Chondrocyte (in vitro differentiated cells): ENCODE measurements at regions not wholly inside any gene's neighbourhood (a gene's known extent, or its start where the extent isn't known, plus 50 kb on each side); places are given as distances from the start of the nearest gene placed in this dataset.

Experiments
- DNase-seq: peaks from one replicate; pipeline ENCODE4 v3.0.0; 2021; ENCODE audit warnings: mixed read lengths, low spot score
- H3K27ac Mint-ChIP-seq: one replicate; pipeline ENCODE4 v1.8.0; 2021; ENCODE audit warnings: mild to moderate bottlenecking, moderate library complexity, mixed read lengths; ENCODE audit not compliant: unreplicated experiment
- H3K27me3 Mint-ChIP-seq: 2 replicates; pipeline ENCODE4 v1.8.0; 2021; ENCODE audit warnings: low read depth, mixed read lengths
- H3K36me3 Mint-ChIP-seq: 2 replicates; pipeline ENCODE4 v1.8.0; 2021; ENCODE audit warnings: low read depth, mixed read lengths
- H3K4me1 Mint-ChIP-seq: 2 replicates; pipeline ENCODE4 v1.8.0; 2021; ENCODE audit warnings: low read depth, mild to moderate bottlenecking, mixed read lengths
- H3K4me3 Mint-ChIP-seq: one replicate; pipeline ENCODE4 v1.8.0; 2021; ENCODE audit warnings: mild to moderate bottlenecking, moderate library complexity, mixed read lengths; ENCODE audit not compliant: unreplicated experiment
- H3K9me3 Mint-ChIP-seq: 2 replicates; pipeline ENCODE4 v1.8.0; 2021; ENCODE audit warnings: low read depth, mixed read lengths
- CTCF ChIP-seq: fragments of 200-600 bp; sonication (generic); IDR thresholded peaks from 2 replicates; pipeline ENCODE4 v1.5.0; 2021; ENCODE audit warnings: antibody characterized with exemption, mild to moderate bottlenecking, moderate library complexity

GRCh38 chr10:129093641-129094040, 373.4 kb upstream of the MGMT start:
- peaks cover 5% of the 10 kb centered on the region for H3K27me3 Mint-ChIP-seq
- no peak overlapping the region for H3K4me3 Mint-ChIP-seq
- no peaks in the 10 kb centered on the region for H3K9me3 Mint-ChIP-seq
- no peak for TF ChIP-seq CTCF
- no peak for DNase-seq
- H3K36me3 Mint-ChIP-seq, result no peaks in the 10 kb centered on the region
- peaks cover 35% of the 10 kb centered on the region for H3K4me1 Mint-ChIP-seq
- H3K27ac Mint-ChIP-seq, result no peak overlapping the region

GRCh38 chr10:129094233-129094632, 372.8 kb upstream of the MGMT start:
- TF ChIP-seq CTCF, result no peak
- H3K27ac Mint-ChIP-seq, result no peak overlapping the region
- no peaks in the 10 kb centered on the region for H3K36me3 Mint-ChIP-seq
- peaks cover 35% of the 10 kb centered on the region for H3K4me1 Mint-ChIP-seq
- no peaks in the 10 kb centered on the region for H3K9me3 Mint-ChIP-seq
- H3K4me3 Mint-ChIP-seq, result no peak overlapping the region
- peaks cover 5% of the 10 kb centered on the region for H3K27me3 Mint-ChIP-seq
- no peak for DNase-seq

GRCh38 chr10:129094861-129095260, 372.2 kb upstream of the MGMT start:
- Mint-ChIP-seq H3K36me3 (no peaks in the 10 kb centered on the region), H3K4me1 (peaks cover 35% of the 10 kb centered on the region), H3K4me3 (no peak overlapping the region), H3K27me3 (peaks cover 5% of the 10 kb centered on the region), H3K9me3 (no peaks in the 10 kb centered on the region), H3K27ac (no peak overlapping the region)
- DNase-seq, result no peak
- no peak for TF ChIP-seq CTCF

- Mint-ChIP-seq H3K9me3 (no peaks in the 10 kb centered on the region), H3K4me1 (peaks cover 35% of the 10 kb centered on the region), H3K27ac (peak overlapping the region; percentile 93), H3K27me3 (peaks cover 8% of the 10 kb centered on the region), H3K4me3 (no peak overlapping the region), H3K36me3 (no peaks in the 10 kb centered on the region)
- no peak for DNase-seq
- no peak for TF ChIP-seq CTCF
These were observed 371.4 kb upstream of the MGMT start for GRCh38 chr10:129095680-129096064.

GRCh38 chr10:129096065-129096984, 370.7 kb upstream of the MGMT start:
- peaks cover 8% of the 10 kb centered on the region for H3K27me3 Mint-ChIP-seq
- H3K4me1 Mint-ChIP-seq, result peaks cover 35% of the 10 kb centered on the region
- no peak for TF ChIP-seq CTCF
- no peaks in the 10 kb centered on the region for H3K9me3 Mint-ChIP-seq
- H3K27ac Mint-ChIP-seq, result peak overlapping the region; percentile 93
- H3K36me3 Mint-ChIP-seq, result no peaks in the 10 kb centered on the region
- peak overlapping the region; percentile 33 for H3K4me3 Mint-ChIP-seq
- no peak for DNase-seq
